Mammary epithelial cell (primary cell): ENCODE measurements at regions not wholly inside any gene's neighbourhood (a gene's known extent, or its start where the extent isn't known, plus 50 kb on each side); places are given as distances from the start of the nearest gene placed in this dataset.
"Not testable (repeated sequence)": the region's sequence is repeated elsewhere in the genome, so short reads cannot be mapped to it uniquely, and the experiment has no call there.

Experiments
- CTCF ChIP-seq, 2 donors: IDR thresholded peaks in 1 of 2; conservative IDR thresholded peaks in 1 of 2; 2 replicates each; pipeline ENCODE4 v1.5.1; 2011 to 2012; ENCODE audit warnings: inconsistent platforms in 2 of 2, low read length in 2 of 2, mild to moderate bottlenecking in 2 of 2, control low read depth in 1 of 2, low read depth in 1 of 2; ENCODE audit not compliant: insufficient read depth in 1 of 2; ENCODE audit errors: extremely low read depth in 1 of 2
- EZH2 ChIP-seq: IDR thresholded peaks from 2 replicates; pipeline ENCODE4 v1.6.1; 2012; ENCODE audit warnings: low read length, inconsistent platforms, borderline replicate concordance

DNA sequence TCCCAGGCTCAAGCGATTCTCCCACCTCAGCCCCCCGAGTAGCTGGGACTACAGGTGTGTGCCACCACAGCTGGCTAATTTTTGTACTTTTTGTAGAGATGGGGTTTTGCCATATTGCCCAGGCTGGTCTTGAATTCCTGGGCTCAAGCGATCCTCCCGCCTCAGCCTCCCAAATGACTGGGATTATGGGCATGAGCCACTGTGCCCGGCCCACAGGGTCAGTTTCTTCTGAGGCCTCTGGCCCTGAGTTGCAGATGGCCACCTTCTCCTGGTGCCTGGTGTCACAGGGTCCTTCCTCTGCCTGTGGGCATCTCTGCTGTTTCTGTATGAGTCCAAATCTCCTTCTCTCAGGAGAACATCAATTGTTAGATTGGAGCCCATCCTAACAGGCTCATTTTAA lies 121.4 kb upstream of the TNRC6C start:
- not testable (repeated sequence) for TF ChIP-seq CTCF (conservative IDR thresholded peaks at IDR 0.05 in 1 of 2, IDR thresholded peaks at IDR 0.05 in 1 of 2; ENCODE audit: extremely low read depth in 1 of 2, insufficient read depth in 1 of 2, low read depth in 1 of 2, low read length in 2 of 2); EZH2
